HEK293 (cell line): ENCODE measurements at regions not wholly inside any gene's neighbourhood (a gene's known extent, or its start where the extent isn't known, plus 50 kb on each side); places are given as distances from the start of the nearest gene placed in this dataset.
A peak's percentile ranks its signal among the peaks of the same experiment; 100 is the strongest.

Source experiments
- CTCF ChIA-PET: fragments of 350-600 bp; formaldehyde crosslinking; extraction: SDS; loops from one replicate; lab custom pipeline; 2021; ENCODE audit warnings: antibody characterized with exemption; lab: Yijun Ruan, JAX
- POLR2A ChIA-PET: fragments of 300-600 bp; formaldehyde crosslinking; extraction: SDS; loops from one replicate; lab custom pipeline; 2020; ENCODE audit warnings: antibody characterized with exemption, inconsistent platforms; lab: Yijun Ruan, JAX
- H3K27ac ChIP-seq: fragments of 200-500 bp; sonication (Bioruptor generic); 2 replicates; pipeline ENCODE4 v1.5.1; 2014; ENCODE audit warnings: low read depth, low read length, control low read depth, inconsistent platforms; ENCODE audit errors: extremely low read depth
- H3K36me3 ChIP-seq, 2 experiments: fragments of 200-500 bp in 1 of 2; sonication (Bioruptor generic) in 1 of 2; 1 replicate in 1 of 2; 2 replicates in 1 of 2; pipeline ENCODE4 v1.5.1; 2014 to 2017; ENCODE audit warnings: inconsistent platforms in 2 of 2, low read length in 2 of 2; ENCODE audit not compliant: control insufficient read depth in 2 of 2, insufficient read depth in 1 of 2
- H3K4me1 ChIP-seq: fragments of 200-500 bp; sonication (Bioruptor generic); 2 replicates; pipeline ENCODE4 v1.5.1; 2014; ENCODE audit warnings: mild to moderate bottlenecking, low read length, inconsistent platforms; ENCODE audit not compliant: control insufficient read depth, insufficient read depth
- H3K4me3 ChIP-seq: 2 replicates; pipeline ENCODE4 v1.5.1; 2011; ENCODE audit warnings: low read depth, mild to moderate bottlenecking, control low read depth, low read length, moderate library complexity
- H3K9me3 ChIP-seq: fragments of 200-500 bp; sonication (Bioruptor generic); 2 replicates; pipeline ENCODE4 v1.5.1; 2014; ENCODE audit warnings: low read depth, low read length, inconsistent platforms; ENCODE audit not compliant: control insufficient read depth, insufficient read depth
- EGR2 ChIP-seq: fragments of 450-650 bp; formaldehyde crosslinking; IDR thresholded peaks from 2 replicates; pipeline ENCODE4 v1.5.1; 2016; ENCODE audit warnings: low read depth, missing biosample characterization, missing genetic modification characterization
- GLIS2 ChIP-seq: fragments of 450-650 bp; formaldehyde crosslinking; IDR thresholded peaks from 2 replicates; pipeline ENCODE4 v1.5.1; 2016; ENCODE audit warnings: missing biosample characterization, missing genetic modification characterization
- KLF10 ChIP-seq: fragments of 450-650 bp; IDR thresholded peaks from 2 replicates; pipeline ENCODE4 v1.5.1; 2018; ENCODE audit warnings: missing biosample characterization, mild to moderate bottlenecking, missing genetic modification characterization
- MEIS1 ChIP-seq: sonication (generic); formaldehyde crosslinking; IDR thresholded peaks from 2 replicates; pipeline ENCODE4 v1.8.1; 2022; ENCODE audit warnings: missing genetic modification reagents, mild to moderate bottlenecking, borderline replicate concordance
- OSR2 ChIP-seq: fragments of 450-650 bp; formaldehyde crosslinking; IDR thresholded peaks from 2 replicates; pipeline ENCODE4 v1.5.1; 2016; ENCODE audit warnings: missing biosample characterization, missing genetic modification characterization
- SCRT1 ChIP-seq: fragments of 450-650 bp; formaldehyde crosslinking; IDR thresholded peaks from 2 replicates; pipeline ENCODE4 v1.5.1; 2016; ENCODE audit warnings: missing biosample characterization, missing genetic modification characterization, borderline replicate concordance
- SP2 ChIP-seq: fragments of 450-650 bp; formaldehyde crosslinking; IDR thresholded peaks from 2 replicates; pipeline ENCODE4 v1.5.1; 2016; ENCODE audit warnings: missing biosample characterization, missing genetic modification characterization
- TRIM28 ChIP-seq: IDR thresholded peaks from 2 replicates; pipeline ENCODE4 v1.6.1; 2011; ENCODE audit warnings: low read length, control low read depth, borderline replicate concordance
- WT1 ChIP-seq: fragments of 450-650 bp; formaldehyde crosslinking; IDR thresholded peaks from 2 replicates; pipeline ENCODE4 v1.5.1; 2016; ENCODE audit warnings: missing biosample characterization, missing genetic modification characterization
- YY1 ChIP-seq: fragments of 450-650 bp; formaldehyde crosslinking; IDR thresholded peaks from 2 replicates; pipeline ENCODE4 v1.5.1; 2018; ENCODE audit warnings: missing biosample characterization, missing genetic modification characterization
- ZBTB17 ChIP-seq: fragments of 450-650 bp; formaldehyde crosslinking; IDR thresholded peaks from 2 replicates; pipeline ENCODE4 v1.5.1; 2016; ENCODE audit warnings: missing biosample characterization, missing genetic modification characterization
- ZBTB6 ChIP-seq: fragments of 450-650 bp; formaldehyde crosslinking; IDR thresholded peaks from 2 replicates; pipeline ENCODE4 v1.5.1; 2017; ENCODE audit warnings: missing biosample characterization, missing genetic modification characterization
- ZFHX2 ChIP-seq: fragments of 450-650 bp; formaldehyde crosslinking; conservative IDR thresholded peaks from 2 replicates; pipeline ENCODE4 v1.5.1; 2016; ENCODE audit warnings: missing biosample characterization, missing genetic modification characterization
- ZFP37 ChIP-seq: fragments of 450-650 bp; formaldehyde crosslinking; IDR thresholded peaks from 2 replicates; pipeline ENCODE4 v1.5.1; 2016; ENCODE audit warnings: missing biosample characterization, missing genetic modification characterization
- ZNF10 ChIP-seq: fragments of 450-650 bp; formaldehyde crosslinking; IDR thresholded peaks from 2 replicates; pipeline ENCODE4 v1.5.1; 2017; ENCODE audit warnings: missing biosample characterization, missing genetic modification characterization
- ZNF114 ChIP-seq: fragments of 450-650 bp; formaldehyde crosslinking; IDR thresholded peaks from 2 replicates; pipeline ENCODE4 v1.5.0; 2017; ENCODE audit warnings: missing biosample characterization, missing genetic modification characterization
- ZNF146 ChIP-seq: fragments of 450-650 bp; formaldehyde crosslinking; IDR thresholded peaks from 2 replicates; pipeline ENCODE4 v1.5.1; 2016; ENCODE audit warnings: missing biosample characterization, missing genetic modification characterization
- ZNF157 ChIP-seq: fragments of 450-650 bp; formaldehyde crosslinking; IDR thresholded peaks from 2 replicates; pipeline ENCODE4 v1.5.1; 2016; ENCODE audit warnings: missing biosample characterization, missing genetic modification characterization
- ZNF211 ChIP-seq: fragments of 450-650 bp; formaldehyde crosslinking; IDR thresholded peaks from 2 replicates; pipeline ENCODE4 v1.5.1; 2016; ENCODE audit warnings: low read depth, missing biosample characterization, missing genetic modification characterization
- ZNF24 ChIP-seq: fragments of 450-650 bp; formaldehyde crosslinking; IDR thresholded peaks from 2 replicates; pipeline ENCODE4 v1.5.1; 2016; ENCODE audit warnings: missing biosample characterization, missing genetic modification characterization
- ZNF341 ChIP-seq: fragments of 450-650 bp; formaldehyde crosslinking; IDR thresholded peaks from 2 replicates; pipeline ENCODE4; 2016; ENCODE audit warnings: low read depth, missing biosample characterization, missing genetic modification characterization
- ZNF366 ChIP-seq: fragments of 450-650 bp; formaldehyde crosslinking; conservative IDR thresholded peaks from 2 replicates; pipeline ENCODE4 v1.5.1; 2016; ENCODE audit warnings: missing biosample characterization, missing genetic modification characterization
- ZNF558 ChIP-seq: fragments of 450-650 bp; formaldehyde crosslinking; IDR thresholded peaks from 2 replicates; pipeline ENCODE4 v1.5.1; 2016; ENCODE audit warnings: missing biosample characterization, missing genetic modification characterization
- ZNF561 ChIP-seq: fragments of 450-650 bp; IDR thresholded peaks from 2 replicates; pipeline ENCODE4 v1.5.1; 2018; ENCODE audit warnings: missing biosample characterization, missing genetic modification characterization, borderline replicate concordance
- ZNF580 ChIP-seq: fragments of 450-650 bp; formaldehyde crosslinking; IDR thresholded peaks from 2 replicates; pipeline ENCODE4 v1.5.1; 2016; ENCODE audit warnings: missing biosample characterization, missing genetic modification characterization
- ZNF707 ChIP-seq: fragments of 450-650 bp; formaldehyde crosslinking; IDR thresholded peaks from 2 replicates; pipeline ENCODE4 v1.5.1; 2016; ENCODE audit warnings: missing biosample characterization, missing genetic modification characterization
- ZNF76 ChIP-seq: fragments of 450-650 bp; formaldehyde crosslinking; IDR thresholded peaks from 2 replicates; pipeline ENCODE4; 2016; ENCODE audit warnings: low read depth, missing biosample characterization, missing genetic modification characterization, borderline replicate concordance
- ZNF776 ChIP-seq: fragments of 450-650 bp; formaldehyde crosslinking; IDR thresholded peaks from 2 replicates; pipeline ENCODE4 v1.5.0; 2017; ENCODE audit warnings: missing biosample characterization, missing genetic modification characterization, borderline replicate concordance
- ZNF777 ChIP-seq: fragments of 450-650 bp; formaldehyde crosslinking; IDR thresholded peaks from 2 replicates; pipeline ENCODE4 v1.5.1; 2017; ENCODE audit warnings: missing biosample characterization, missing genetic modification characterization, borderline replicate concordance
- ZNF785 ChIP-seq: fragments of 450-650 bp; formaldehyde crosslinking; IDR thresholded peaks from 2 replicates; pipeline ENCODE4 v1.5.1; 2016; ENCODE audit warnings: missing biosample characterization, missing genetic modification characterization
- ZNF843 ChIP-seq: fragments of 450-650 bp; formaldehyde crosslinking; IDR thresholded peaks from 2 replicates; pipeline ENCODE4 v1.5.1; 2016; ENCODE audit warnings: missing biosample characterization, missing genetic modification characterization
- ZSCAN16 ChIP-seq: fragments of 450-650 bp; formaldehyde crosslinking; IDR thresholded peaks from 2 replicates; pipeline ENCODE4 v1.5.1; 2016; ENCODE audit warnings: missing biosample characterization, missing genetic modification characterization

- TF ChIP-seq ZBTB17 (tag by site-specific recombination) (peak; percentile 88), ZBTB6 (tag by site-specific recombination) (no peak), ZNF146 (no peak), ZNF707 (tag by site-specific recombination) (0 out of 2 replicates have a peak, but pooled peaks have one; percentile 18), ZNF366 (tag by site-specific recombination) (peak; percentile 90)
- Histone ChIP-seq H3K27ac (no peak overlapping the region), H3K4me3 (no peak overlapping the region), H3K9me3 (no peaks in the 10 kb centered on the region), H3K4me1 (no peaks in the 10 kb centered on the region), H3K36me3 (no peaks in the 10 kb centered on the region)
- ChIA-PET POLR2A (no interaction called here), CTCF (no interaction called here)
These were observed 231.0 kb upstream of the PPP2R2D start for GRCh38 chr10:131669838-131670237.

GRCh38 chr10:131670341-131670740 is 230.5 kb upstream of the PPP2R2D start:
- no peak overlapping the region for H3K27ac ChIP-seq
- no peaks in the 10 kb centered on the region for H3K9me3 ChIP-seq
- no peak overlapping the region for H3K4me3 ChIP-seq
- no peaks in the 10 kb centered on the region for H3K36me3 ChIP-seq
- CTCF ChIA-PET = no interaction called here
- no peaks in the 10 kb centered on the region for H3K4me1 ChIP-seq
- POLR2A ChIA-PET = no interaction called here
- TF ChIP-seq YY1 (tag by site-specific recombination) (no peak), ZNF211 (tag by site-specific recombination) (no peak), ZNF10 (tag by site-specific recombination) (no peak), KLF10 (tag by site-specific recombination) (no peak), GLIS2 (no peak), MEIS1 (CRISPR knock-in tag) (no peak), ZNF561 (tag by site-specific recombination) (no peak), ZFHX2 (no peak), TRIM28 (no peak), ZNF341 (tag by site-specific recombination) (no peak), ZNF843 (tag by site-specific recombination) (no peak), ZNF785 (tag by site-specific recombination) (no peak)

- CTCF ChIA-PET = no interaction called here
- no peaks in the 10 kb centered on the region for H3K4me1 ChIP-seq
- POLR2A ChIA-PET = no interaction called here
These were observed 227.4 kb upstream of the PPP2R2D start for GRCh38 chr10:131673396-131673795.

GRCh38 chr10:131674130-131674529 is 226.7 kb upstream of the PPP2R2D start:
- no peak overlapping the region for H3K4me3 ChIP-seq
- ChIA-PET CTCF (no interaction called here), POLR2A (no interaction called here)
- H3K4me1 ChIP-seq = no peaks in the 10 kb centered on the region
- no peaks in the 10 kb centered on the region for H3K36me3 ChIP-seq
- H3K27ac ChIP-seq = no peak overlapping the region
- no peaks in the 10 kb centered on the region for H3K9me3 ChIP-seq
- no peak for TF ChIP-seq WT1 (tag by site-specific recombination)
- TF ChIP-seq ZNF76 (tag by site-specific recombination) = no peak
- TF ChIP-seq ZSCAN16 (tag by site-specific recombination) = no peak
- TF ChIP-seq ZNF558 (tag by site-specific recombination) = no peak
- no peak for TF ChIP-seq ZNF777 (tag by site-specific recombination)
- no peak for TF ChIP-seq ZNF114
- TF ChIP-seq OSR2 (tag by site-specific recombination) = no peak
- TF ChIP-seq SP2 (tag by site-specific recombination) = no peak
- TF ChIP-seq ZNF24 (tag by site-specific recombination) = no peak
- no peak for TF ChIP-seq ZNF580 (tag by site-specific recombination)

More at GRCh38 chr10:131673396-131673795, 227.4 kb upstream of the PPP2R2D start:
- TF ChIP-seq ZFP37 (tag by site-specific recombination) = no peak
- TF ChIP-seq ZNF580 (tag by site-specific recombination) = no peak
- TF ChIP-seq GLIS2 = no peak
- no peak for TF ChIP-seq ZNF114
- TF ChIP-seq ZNF707 (tag by site-specific recombination) = no peak
- TF ChIP-seq ZNF157 (tag by site-specific recombination) = no peak
- no peak for TF ChIP-seq SCRT1
- no peak for TF ChIP-seq EGR2 (tag by site-specific recombination)
- no peak for TF ChIP-seq ZNF776 (tag by site-specific recombination)
- H3K9me3 ChIP-seq = no peaks in the 10 kb centered on the region
- no peaks in the 10 kb centered on the region for H3K36me3 ChIP-seq
- H3K4me3 ChIP-seq = no peak overlapping the region
- H3K27ac ChIP-seq = no peak overlapping the region
